H1 (cell line): ENCODE measurements at regions not wholly inside any gene's neighbourhood (a gene's known extent, or its start where the extent isn't known, plus 50 kb on each side); places are given as distances from the start of the nearest gene placed in this dataset.

ENCODE experiments used
- JUN ChIP-seq: IDR thresholded peaks from 2 replicates; pipeline ENCODE4 v1.6.1; 2011; ENCODE audit warnings: low read depth, mild to moderate bottlenecking, improper control_type of control experiment, low read length

- no peak for TF ChIP-seq JUN
These were observed 147.7 kb upstream of the SYT10 start (continued) for GRCh38 chr12:33587354-33587753.
